IMR-90 (cell line): ENCODE measurements at regions not wholly inside any gene's neighbourhood (a gene's known extent, or its start where the extent isn't known, plus 50 kb on each side); places are given as distances from the start of the nearest gene placed in this dataset.

Source experiments
- ATAC-seq: fragments of 200-7000 bp; cut with Tn5 transposase; 2 replicates; pipeline ENCODE4 v1.9.1; 2020; ENCODE audit warnings: low read depth, mild to moderate bottlenecking, moderate library complexity
- BruUV-seq: library from RNA; stranded (reverse); fragments of 400-500 nt; replicated peaks from 2 replicates; lab custom pipeline; 2021; lab: Mats Ljungman, UMichigan
- CTCF ChIA-PET: fragments of 300-600 bp; formaldehyde crosslinking; extraction: SDS; loops from one replicate; lab custom pipeline; 2021; ENCODE audit warnings: antibody characterized with exemption; lab: Yijun Ruan, JAX
- POLR2A ChIA-PET: fragments of 300-600 bp; sonication (Branson Sonifier 250); formaldehyde crosslinking; loops from one replicate; lab custom pipeline; 2022; ENCODE audit warnings: antibody characterized with exemption; ENCODE audit not compliant: unreplicated experiment; lab: Charles Lee
- DNase-seq: peaks from one replicate; pipeline ENCODE4 v3.0.0; 2013
- H2AFZ ChIP-seq: replicated peaks from 2 replicates; pipeline ENCODE3; 2013; ENCODE audit warnings: low read length, mild to moderate bottlenecking; ENCODE audit not compliant: poor library complexity
- H2AK5ac ChIP-seq: 2 replicates; pipeline ENCODE4 v1.6.1; 2013; ENCODE audit warnings: low read depth, low read length, inconsistent platforms
- H2AK9ac ChIP-seq: replicated peaks from 2 replicates; pipeline ENCODE3; 2013; ENCODE audit warnings: mild to moderate bottlenecking, low read depth, low read length, moderate library complexity; ENCODE audit not compliant: poor library complexity
- H2BK120ac ChIP-seq: 2 replicates; pipeline ENCODE4 v1.6.1; 2013; ENCODE audit warnings: low read depth, low read length, inconsistent platforms
- H2BK15ac ChIP-seq: 3 replicates; pipeline ENCODE4 v1.6.1; 2013; ENCODE audit warnings: low read depth, low read length, inconsistent platforms
- H2BK20ac ChIP-seq: 2 replicates; pipeline ENCODE4 v1.6.1; 2013; ENCODE audit warnings: low read depth, mild to moderate bottlenecking, inconsistent platforms, low read length, moderate library complexity
- H2BK5ac ChIP-seq: 2 replicates; pipeline ENCODE4 v1.6.1; 2013; ENCODE audit warnings: mild to moderate bottlenecking, low read depth, low read length, inconsistent platforms; ENCODE audit not compliant: poor library complexity, severe bottlenecking
- H3K14ac ChIP-seq: replicated peaks from 2 replicates; pipeline ENCODE4 v1.6.1; 2013; ENCODE audit warnings: low read depth, low read length, inconsistent platforms
- H3K18ac ChIP-seq: 2 replicates; pipeline ENCODE4 v1.6.1; 2013; ENCODE audit warnings: low read depth, low read length, control low read depth
- H3K23ac ChIP-seq: 2 replicates; pipeline ENCODE4 v1.6.1; 2013; ENCODE audit warnings: low read depth, low read length, inconsistent platforms
- H3K27ac ChIP-seq: 2 replicates; pipeline ENCODE4 v1.5.1; 2013; ENCODE audit warnings: mild to moderate bottlenecking, control low read depth, low read length; ENCODE audit not compliant: insufficient read depth
- H3K27me3 ChIP-seq: 2 replicates; pipeline ENCODE4 v1.6.1; 2013; ENCODE audit warnings: low read length; ENCODE audit not compliant: control insufficient read depth, insufficient read depth
- H3K36me3 ChIP-seq: 2 replicates; pipeline ENCODE4 v1.6.1; 2013; ENCODE audit warnings: low read length, mixed read lengths; ENCODE audit not compliant: control insufficient read depth, insufficient read depth
- H3K4ac ChIP-seq: 2 replicates; pipeline ENCODE4 v1.6.1; 2013; ENCODE audit warnings: low read depth, low read length, inconsistent platforms
- H3K4me1 ChIP-seq: 2 replicates; pipeline ENCODE4 v1.6.1; 2013; ENCODE audit warnings: low read length, mixed read lengths; ENCODE audit not compliant: control insufficient read depth, insufficient read depth
- H3K4me2 ChIP-seq: 2 replicates; pipeline ENCODE4 v1.6.1; 2013; ENCODE audit warnings: low read depth, mild to moderate bottlenecking, control low read depth, low read length, moderate library complexity
- H3K4me3 ChIP-seq: 2 replicates; pipeline ENCODE4 v1.5.1; 2013; ENCODE audit warnings: low read depth, mild to moderate bottlenecking, control low read depth, low read length, moderate library complexity; ENCODE audit not compliant: insufficient read depth
- H3K56ac ChIP-seq: 2 replicates; pipeline ENCODE4 v1.6.1; 2013; ENCODE audit warnings: low read length, inconsistent platforms; ENCODE audit not compliant: insufficient read depth; ENCODE audit errors: extremely low read depth
- H3K79me1 ChIP-seq, 2 experiments: 2 replicates each; pipeline ENCODE4 v1.6.1; 2013; ENCODE audit warnings: low read length in 2 of 2, inconsistent platforms in 1 of 2, low read depth in 1 of 2
- H3K9ac ChIP-seq: 2 replicates; pipeline ENCODE4 v1.6.1; 2013; ENCODE audit warnings: low read depth, low read length, control low read depth
- H3K9me1 ChIP-seq: 2 replicates; pipeline ENCODE4 v1.6.1; 2013; ENCODE audit warnings: low read length, inconsistent platforms; ENCODE audit not compliant: insufficient read depth
- H3K9me3 ChIP-seq: 2 replicates; pipeline ENCODE4 v1.6.1; 2013; ENCODE audit warnings: low read length; ENCODE audit not compliant: control insufficient read depth, insufficient read depth
- H4K20me1 ChIP-seq: 2 replicates; pipeline ENCODE4 v1.6.1; 2013; ENCODE audit warnings: low read length, inconsistent platforms; ENCODE audit not compliant: insufficient read depth
- H4K5ac ChIP-seq: 2 replicates; pipeline ENCODE4 v1.6.1; 2013; ENCODE audit warnings: mild to moderate bottlenecking, low read depth, low read length, control low read depth
- H4K8ac ChIP-seq, 2 experiments: 2 replicates each; pipeline ENCODE4 v1.6.1; 2013; ENCODE audit warnings: low read depth in 2 of 2, low read length in 2 of 2, control low read depth in 1 of 2, inconsistent platforms in 1 of 2
- H4K91ac ChIP-seq: 2 replicates; pipeline ENCODE4 v1.6.1; 2013; ENCODE audit warnings: low read depth, low read length, inconsistent platforms; ENCODE audit not compliant: insufficient read depth
- BHLHE40 ChIP-seq: fragments of 150-350 bp; IDR thresholded peaks from 2 replicates; pipeline ENCODE4 v1.6.1; 2016; ENCODE audit warnings: mild to moderate bottlenecking, low read depth, low read length
- CEBPB ChIP-seq: IDR thresholded peaks from 2 replicates; pipeline ENCODE4 v1.6.1; 2012; ENCODE audit warnings: low read depth, low read length, improper control_type of control experiment
- CTCF ChIP-seq: conservative IDR thresholded peaks from 2 replicates; pipeline ENCODE4 v1.5.1; 2012; ENCODE audit warnings: mild to moderate bottlenecking, low read depth, low read length, improper control_type of control experiment
- MXI1 ChIP-seq: IDR thresholded peaks from 2 replicates; pipeline ENCODE4 v1.6.1; 2012; ENCODE audit warnings: low read depth, mild to moderate bottlenecking, low read length, moderate library complexity, borderline replicate concordance
- NFE2L2 ChIP-seq: fragments of 150-350 bp; IDR thresholded peaks from 2 replicates; pipeline ENCODE4 v1.6.1; 2016; ENCODE audit warnings: low read depth, mild to moderate bottlenecking, low read length
- POLR2A ChIP-seq: IDR thresholded peaks from 2 replicates; pipeline ENCODE4 v1.6.1; 2012; ENCODE audit warnings: mild to moderate bottlenecking, low read depth, low read length
- USF2 ChIP-seq: fragments of 150-350 bp; IDR thresholded peaks from 2 replicates; pipeline ENCODE4 v1.6.1; 2017; ENCODE audit warnings: mild to moderate bottlenecking, antibody characterized with exemption, low read length, low read depth
- WGBS, 2 experiments: methylation state at CpG; one replicate each; pipeline versions ENCODE4 v1.1.5 to v1.1.7; 2013; ENCODE audit warnings: missing lambda C conversion rate in 2 of 2; ENCODE audit not compliant: insufficient read length in 1 of 2; ENCODE audit errors: extremely low coverage in 2 of 2; 5-methylcytosine and 5-hydroxymethylcytosine counted together
- dilution Hi-C: fragments of 300-500 bp; cut with HindIII; formaldehyde crosslinking; loops from one replicate; pipeline ENCODE4 v1.14.3; 2018; ENCODE audit warnings: low sequenced_read_pairs; ENCODE audit not compliant: unreplicated experiment
- in situ Hi-C: fragments of 300-500 bp; cut with MboI; formaldehyde crosslinking; loops from 3 replicates; pipeline ENCODE4 v1.14.3; 2019; ENCODE audit warnings: low sequenced_read_pairs, inconsistent platforms, mixed read lengths
- intact Hi-C: fragments of 100-400 bp; cut with micrococcal nuclease; formaldehyde crosslinking; loops from 2 replicates; pipeline ENCODE4 v1.10.0; 2022

GRCh38 chr20:57062696-57063270 lies 203.7 kb downstream of the BMP7 start:
- ATAC-seq (no peak), DNase-seq (no peak)
- Histone ChIP-seq H2BK120ac (no peak overlapping the region), H3K56ac (no peak overlapping the region), H4K5ac (no peak overlapping the region), H2AK5ac (no peak overlapping the region), H3K9ac (no peak overlapping the region), H3K23ac (no peak overlapping the region), H3K36me3 (no peaks in the 10 kb centered on the region), H2AK9ac (no peak overlapping the region), H3K4me1 (no peaks in the 10 kb centered on the region), H2AFZ (no peak overlapping the region), H4K8ac (no peak overlapping the region), H2BK15ac (no peak overlapping the region), H3K14ac (no peak overlapping the region), H4K91ac (no peak overlapping the region), H3K4me3 (no peak overlapping the region), H3K4me2 (no peak overlapping the region), H4K20me1 (no peaks in the 10 kb centered on the region), H2BK5ac (no peak overlapping the region), H3K27ac (no peak overlapping the region), H2BK20ac (no peak overlapping the region), H3K4ac (no peak overlapping the region), H3K18ac (no peak overlapping the region), H3K27me3 (no peaks in the 10 kb centered on the region; the same call in 1 of the 2 replicates), H3K9me3 (no peaks in the 10 kb centered on the region), H3K9me1 (no peaks in the 10 kb centered on the region), H3K79me1 (no peaks in the 10 kb centered on the region)
- no CpG with 5 or more reads among the region's 8 CpGs for WGBS, 2 experiments
- in situ Hi-C loops: no loop called here
- ChIA-PET POLR2A (no interaction called here), CTCF (no interaction called here)
- dilution Hi-C loops: no loop called here
- intact Hi-C loops: no loop called here
- TF ChIP-seq POLR2A (no peak), CEBPB (no peak), CTCF (no peak), BHLHE40 (no peak), USF2 (no peak), MXI1 (no peak), NFE2L2 (no peak)
- BruUV-seq: no TSS peak
